Endothelial cell of umbilical vein (primary cell): ENCODE measurements at regions not wholly inside any gene's neighbourhood (a gene's known extent, or its start where the extent isn't known, plus 50 kb on each side); places are given as distances from the start of the nearest gene placed in this dataset.

Experiments
- BruUV-seq: library from RNA; stranded (reverse); fragments of 400-500 nt; replicated peaks from 2 replicates; lab custom pipeline; 2021; lab: Mats Ljungman, UMichigan
- CTCF ChIA-PET: fragments of 300-600, 350-600 bp; sonication (Branson Sonifier 250); formaldehyde crosslinking; loops from one replicate; lab custom pipeline; 2021; ENCODE audit warnings: antibody characterized with exemption, inconsistent platforms; lab: Charles Lee
- POLR2A ChIA-PET: fragments of 300-600, 350-600 bp; sonication (Branson Sonifier 250); formaldehyde crosslinking; loops from one replicate; lab custom pipeline; 2021; ENCODE audit warnings: antibody characterized with exemption, inconsistent platforms; lab: Charles Lee
- DNase-seq: peaks from one replicate; pipeline ENCODE4 v3.0.0-alpha.2; 2011; ENCODE audit warnings: low read depth, low spot score
- FAIRE-seq: peaks from 2 replicates; lab custom pipeline; 2011; peaks lifted over from hg19 to GRCh38; lab: Jason Lieb, UNC
- H2AFZ ChIP-seq: 2 replicates; pipeline ENCODE4 v1.6.0; 2012; ENCODE audit warnings: low read depth, low read length, control low read depth, inconsistent platforms
- H3K27ac ChIP-seq: 2 replicates; pipeline ENCODE4 v1.5.1; 2011; ENCODE audit warnings: low read depth, mild to moderate bottlenecking, control low read depth, low read length, moderate library complexity; ENCODE audit not compliant: insufficient read depth
- H3K27me3 ChIP-seq, 2 experiments: 2 replicates each; pipeline versions ENCODE4 v1.6.0 to v1.6.1; 2011; ENCODE audit warnings: low read length in 2 of 2, mixed read lengths in 1 of 2; ENCODE audit not compliant: control insufficient read depth in 2 of 2, insufficient read depth in 2 of 2
- H3K36me3 ChIP-seq, 2 experiments: 2 replicates in 1 of 2; 3 replicates in 1 of 2; pipeline ENCODE4 v1.5.1; 2011; ENCODE audit warnings: low read length in 2 of 2, mild to moderate bottlenecking in 1 of 2, moderate library complexity in 1 of 2; ENCODE audit not compliant: control insufficient read depth in 2 of 2, insufficient read depth in 2 of 2; ENCODE audit errors: extremely low read depth in 1 of 2
- H3K4me1 ChIP-seq: 3 replicates; pipeline ENCODE4 v1.5.1; 2011; ENCODE audit warnings: mild to moderate bottlenecking, low read length; ENCODE audit not compliant: control insufficient read depth, insufficient read depth; ENCODE audit errors: extremely low read depth
- H3K4me2 ChIP-seq: 2 replicates; pipeline ENCODE4 v1.6.1; 2011; ENCODE audit warnings: low read length, control low read depth, mixed read lengths; ENCODE audit not compliant: insufficient read depth
- H3K4me3 ChIP-seq, 3 experiments: fragments of 200-600 bp in 1 of 3; sonication (generic), shearing (Covaris generic) in 1 of 3; replicated peaks in 1 of 3; 2 replicates each; pipeline ENCODE4 v1.5.1; 2011 to 2016; ENCODE audit warnings: control low read depth in 3 of 3, low read length in 3 of 3, mild to moderate bottlenecking in 2 of 3, inconsistent platforms in 1 of 3, low read depth in 1 of 3, moderate library complexity in 1 of 3; ENCODE audit not compliant: insufficient read depth in 1 of 3
- H3K79me2 ChIP-seq: 2 replicates; pipeline ENCODE4 v1.6.0; 2012; ENCODE audit warnings: low read length, inconsistent platforms; ENCODE audit not compliant: control insufficient read depth, insufficient read depth
- H3K9ac ChIP-seq: replicated peaks from 2 replicates; pipeline ENCODE3; 2011; ENCODE audit warnings: low read length, control low read depth; ENCODE audit not compliant: insufficient read depth; ENCODE audit errors: extremely low read depth
- H3K9me1 ChIP-seq: replicated peaks from 3 replicates; pipeline ENCODE4 v1.6.0; 2011; ENCODE audit warnings: mild to moderate bottlenecking, low read length; ENCODE audit not compliant: control insufficient read depth, insufficient read depth; ENCODE audit errors: extremely low read depth
- H3K9me3 ChIP-seq: replicated peaks from 2 replicates; pipeline ENCODE4 v1.5.1; 2012; ENCODE audit warnings: low read length, inconsistent platforms; ENCODE audit not compliant: control insufficient read depth, insufficient read depth
- H4K20me1 ChIP-seq: replicated peaks from 2 replicates; pipeline ENCODE3; 2011; ENCODE audit warnings: mild to moderate bottlenecking, low read length; ENCODE audit not compliant: control insufficient read depth, insufficient read depth; ENCODE audit errors: extremely low read depth
- EZH2 ChIP-seq: IDR thresholded peaks from 2 replicates; pipeline ENCODE4 v1.6.1; 2012; ENCODE audit warnings: borderline replicate concordance, low read depth, mild to moderate bottlenecking, moderate library complexity, low read length, inconsistent platforms; ENCODE audit not compliant: severe bottlenecking
- FOS ChIP-seq: IDR thresholded peaks from 2 replicates; pipeline ENCODE4 v1.6.1; 2011; ENCODE audit warnings: mild to moderate bottlenecking, low read length, moderate library complexity, borderline replicate concordance; ENCODE audit not compliant: insufficient read depth
- GATA2 ChIP-seq: IDR thresholded peaks from 2 replicates; pipeline ENCODE4 v1.7.0; 2011; ENCODE audit warnings: low read depth, mild to moderate bottlenecking, moderate library complexity, mixed read lengths, low read length; ENCODE audit not compliant: insufficient read length, insufficient read depth
- MYC ChIP-seq: IDR thresholded peaks from one replicate; pipeline ENCODE4 v1.6.1; 2011; ENCODE audit warnings: mild to moderate bottlenecking, low read depth, low read length
- POLR2A ChIP-seq: IDR thresholded peaks from 2 replicates; pipeline ENCODE4 v1.6.1; 2012; ENCODE audit warnings: low read depth, mild to moderate bottlenecking, control low read depth, low read length
- POLR2AphosphoS5 ChIP-seq: IDR thresholded peaks from 2 replicates; pipeline ENCODE4 v1.6.1; 2012; ENCODE audit warnings: low read depth, mild to moderate bottlenecking, control low read depth, low read length, moderate library complexity; ENCODE audit not compliant: insufficient read depth
- dilution Hi-C: fragments of 300-500 bp; cut with MboI; formaldehyde crosslinking; loops from one replicate; pipeline ENCODE4 v1.15.0; 2019; ENCODE audit warnings: low sequenced_read_pairs; ENCODE audit not compliant: extremely low pct_ligation_motif_present
- intact Hi-C: fragments of 100-400 bp; cut with micrococcal nuclease; formaldehyde crosslinking; loops from one replicate; pipeline ENCODE4 v1.10.0; 2022
- TF ChIP-seq, protein P1 (sequence below): IDR thresholded peaks from 2 replicates; pipeline ENCODE4 v1.6.1; 2011; ENCODE audit not compliant: insufficient read depth, insufficient read length
- TF ChIP-seq, protein P2 (sequence below), 2 donors: IDR thresholded peaks; 1 replicate in 1 of 2; 2 replicates in 1 of 2; pipeline ENCODE4 v1.5.1; 2011; ENCODE audit warnings: low read length in 2 of 2, mild to moderate bottlenecking in 2 of 2, moderate library complexity in 2 of 2, control low read depth in 1 of 2, inconsistent platforms in 1 of 2, low read depth in 1 of 2; ENCODE audit not compliant: insufficient read depth in 1 of 2; ENCODE audit errors: extremely low read depth in 1 of 2

DNA sequence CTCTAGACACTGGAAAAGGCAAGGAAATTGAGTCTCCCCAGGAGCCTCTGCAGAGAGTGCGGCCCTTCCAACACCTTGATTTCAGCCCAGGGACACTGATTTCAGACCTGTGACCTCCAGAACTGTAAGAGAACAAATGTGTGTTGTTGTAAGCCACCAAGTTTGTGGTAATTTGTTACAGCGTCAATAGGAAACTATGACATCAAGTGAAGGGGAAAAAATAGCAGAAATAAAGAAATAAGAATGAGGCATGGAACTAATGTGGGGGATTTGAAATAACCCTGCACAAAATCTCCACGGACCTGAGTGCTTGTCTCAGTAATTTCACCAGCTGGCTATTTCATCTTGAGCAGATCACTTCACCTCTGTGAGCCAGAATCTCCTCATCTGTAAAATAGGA, 227.8 kb upstream of the JUN start:
- no TSS peak for BruUV-seq
- POLR2A ChIA-PET, result no interaction called here
- dilution Hi-C loops (no loop called here), intact Hi-C loops (loop anchor here (5.0 kb wide), 1 partner anchor 131 kb away; no protein-coding TSS in a partner anchor)
- no peaks in the 10 kb centered on the region for H3K79me2 ChIP-seq
- H3K4me2 ChIP-seq, result no peak overlapping the region
- DNase-seq (no peak), FAIRE-seq (no peak)
- no peak overlapping the region for H3K27ac ChIP-seq
- CTCF ChIA-PET, result no interaction called here
- H4K20me1 ChIP-seq, result no peaks in the 10 kb centered on the region
- H3K27me3 ChIP-seq, result no peaks in the 10 kb centered on the region
- H3K9me1 ChIP-seq, result no peaks in the 10 kb centered on the region
- peaks cover 22% of the 10 kb centered on the region for H3K4me1 ChIP-seq
- H3K9ac ChIP-seq, result no peak overlapping the region
- H2AFZ ChIP-seq, result no peak overlapping the region
- H3K4me3 ChIP-seq, result no peak overlapping the region
- TF ChIP-seq, protein P1, sequence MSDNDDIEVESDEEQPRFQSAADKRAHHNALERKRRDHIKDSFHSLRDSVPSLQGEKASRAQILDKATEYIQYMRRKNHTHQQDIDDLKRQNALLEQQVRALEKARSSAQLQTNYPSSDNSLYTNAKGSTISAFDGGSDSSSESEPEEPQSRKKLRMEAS, result no peak
- TF ChIP-seq FOS (no peak), MYC (no peak), POLR2AphosphoS5 (no peak), EZH2 (no peak)
- H3K9me3 ChIP-seq, result no peaks in the 10 kb centered on the region
- H3K36me3 ChIP-seq, result no peaks in the 10 kb centered on the region

DNA sequence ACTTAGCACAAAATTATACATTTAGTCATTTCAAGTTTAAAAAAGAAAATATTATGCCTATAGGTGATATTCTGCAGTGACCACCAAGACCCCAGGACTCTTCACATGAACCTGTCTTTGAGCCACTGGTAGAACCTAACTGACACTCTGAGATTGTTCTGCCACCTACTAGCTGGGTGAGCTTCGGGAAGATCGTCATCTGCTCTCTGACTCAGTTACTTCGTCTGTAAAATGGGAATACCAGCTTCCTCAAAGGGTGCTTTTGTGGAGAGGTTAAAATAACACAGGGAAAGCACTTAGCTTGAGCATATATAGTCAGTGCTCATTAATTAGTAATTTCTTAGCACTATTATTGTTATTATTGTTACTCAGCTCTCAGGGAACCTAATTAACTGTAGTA, 228.5 kb upstream of the JUN start:
- dilution Hi-C loops, result no loop called here
- POLR2A ChIA-PET, result no interaction called here
- Histone ChIP-seq H3K9me3 (no peaks in the 10 kb centered on the region), H3K9me1 (no peaks in the 10 kb centered on the region), H3K4me2 (no peak overlapping the region), H3K27me3 (no peaks in the 10 kb centered on the region), H4K20me1 (no peaks in the 10 kb centered on the region), H2AFZ (no peak overlapping the region), H3K27ac (no peak overlapping the region), H3K79me2 (no peaks in the 10 kb centered on the region), H3K4me1 (peaks cover 22% of the 10 kb centered on the region), H3K9ac (no peak overlapping the region), H3K36me3 (no peaks in the 10 kb centered on the region), H3K4me3 (no peak overlapping the region)
- intact Hi-C loops, result loop anchor here (5.0 kb wide), 1 partner anchor 130 kb away; no protein-coding TSS in a partner anchor
- FAIRE-seq, result no peak
- TF ChIP-seq POLR2AphosphoS5, result no peak
- TF ChIP-seq FOS, result no peak
- TF ChIP-seq GATA2, result no peak
- TF ChIP-seq EZH2, result no peak
- TF ChIP-seq, protein P2, sequence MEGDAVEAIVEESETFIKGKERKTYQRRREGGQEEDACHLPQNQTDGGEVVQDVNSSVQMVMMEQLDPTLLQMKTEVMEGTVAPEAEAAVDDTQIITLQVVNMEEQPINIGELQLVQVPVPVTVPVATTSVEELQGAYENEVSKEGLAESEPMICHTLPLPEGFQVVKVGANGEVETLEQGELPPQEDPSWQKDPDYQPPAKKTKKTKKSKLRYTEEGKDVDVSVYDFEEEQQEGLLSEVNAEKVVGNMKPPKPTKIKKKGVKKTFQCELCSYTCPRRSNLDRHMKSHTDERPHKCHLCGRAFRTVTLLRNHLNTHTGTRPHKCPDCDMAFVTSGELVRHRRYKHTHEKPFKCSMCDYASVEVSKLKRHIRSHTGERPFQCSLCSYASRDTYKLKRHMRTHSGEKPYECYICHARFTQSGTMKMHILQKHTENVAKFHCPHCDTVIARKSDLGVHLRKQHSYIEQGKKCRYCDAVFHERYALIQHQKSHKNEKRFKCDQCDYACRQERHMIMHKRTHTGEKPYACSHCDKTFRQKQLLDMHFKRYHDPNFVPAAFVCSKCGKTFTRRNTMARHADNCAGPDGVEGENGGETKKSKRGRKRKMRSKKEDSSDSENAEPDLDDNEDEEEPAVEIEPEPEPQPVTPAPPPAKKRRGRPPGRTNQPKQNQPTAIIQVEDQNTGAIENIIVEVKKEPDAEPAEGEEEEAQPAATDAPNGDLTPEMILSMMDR (IDR thresholded peaks at IDR 0.05; ENCODE audit: extremely low read depth in 1 of 2, insufficient read depth in 1 of 2, low read depth in 1 of 2, low read length in 2 of 2), result no peak
- TF ChIP-seq, protein P1, result no peak
- no peak for TF ChIP-seq POLR2A
- CTCF ChIA-PET, result no interaction called here
- no TSS peak for BruUV-seq
- DNase-seq, result no peak
